GM19035 (cell line): ENCODE measurements at regions not wholly inside any gene's neighbourhood (a gene's known extent, or its start where the extent isn't known, plus 50 kb on each side); places are given as distances from the start of the nearest gene placed in this dataset.

ENCODE experiments used
- ATAC-seq: cut with Tn5 transposase; IDR thresholded peaks from one replicate; pipeline ENCODE4 v1.9.1; 2021; ENCODE audit not compliant: unreplicated experiment

- no peak for ATAC-seq
Observed at GRCh38 chr10:106520698-106521097, 643.8 kb downstream of the SORCS1 start.

DNA sequence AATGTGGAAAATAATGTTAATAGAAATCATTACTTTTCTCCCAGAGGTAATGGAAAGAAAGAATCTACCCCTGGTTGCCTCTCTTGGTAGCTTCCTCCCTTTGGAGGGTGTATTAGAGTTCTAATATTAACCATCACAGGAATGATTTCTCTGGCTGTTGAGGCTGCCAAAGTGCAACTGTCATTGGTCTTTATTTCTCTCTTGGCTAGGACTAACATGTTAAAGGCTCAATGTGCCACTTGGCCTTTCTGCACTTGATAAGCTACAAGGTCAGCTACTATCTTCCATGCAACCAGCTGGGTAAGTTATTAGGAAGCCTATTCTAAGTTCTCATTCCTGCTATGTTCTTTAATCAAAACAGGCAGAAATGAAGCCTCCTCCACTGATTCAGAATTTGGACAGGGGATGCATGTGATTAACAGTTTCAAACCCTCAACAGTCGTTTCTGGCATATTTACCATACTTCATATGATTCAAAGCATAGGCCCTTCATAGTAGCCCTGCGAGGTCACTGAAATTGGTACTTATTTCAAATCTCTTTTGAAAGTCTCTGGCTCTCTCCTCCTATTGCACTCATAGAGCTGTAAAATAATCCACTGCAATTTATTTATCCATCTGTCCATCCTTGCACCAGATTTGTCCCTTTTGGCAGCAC is 645.0 kb downstream of the SORCS1 start:
- no peak for ATAC-seq

- no peak for ATAC-seq
Observed at GRCh38 chr10:106515206-106515790, 649.2 kb downstream of the SORCS1 start.

DNA sequence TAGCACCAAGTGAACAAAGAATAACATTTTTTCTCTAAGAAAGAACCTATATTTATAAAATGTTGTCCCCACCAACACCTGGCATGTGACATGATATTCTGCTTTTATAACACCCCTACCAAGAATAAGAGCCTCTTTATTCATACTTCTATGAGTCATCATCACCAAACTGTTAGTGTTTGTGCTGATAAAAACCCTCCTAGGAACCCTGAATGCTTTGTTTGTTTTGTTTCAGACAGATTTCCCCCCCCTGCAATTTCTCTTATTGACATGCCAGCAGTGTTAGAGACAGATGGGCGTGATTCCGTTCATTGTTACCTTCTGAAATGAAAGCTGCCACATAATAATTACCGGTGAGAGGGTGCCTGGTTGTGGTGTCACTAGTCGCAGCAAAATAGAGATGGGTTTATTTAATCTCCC is 651.1 kb downstream of the SORCS1 start:
- ATAC-seq = no peak

- no peak for ATAC-seq
Observed at GRCh38 chr10:106511917-106512316, 652.6 kb downstream of the SORCS1 start.

- no peak for ATAC-seq
Observed at GRCh38 chr10:106508950-106509349, 655.6 kb downstream of the SORCS1 start.

- ATAC-seq = no peak
Observed at GRCh38 chr10:106506526-106507283, 657.8 kb downstream of the SORCS1 start.

DNA sequence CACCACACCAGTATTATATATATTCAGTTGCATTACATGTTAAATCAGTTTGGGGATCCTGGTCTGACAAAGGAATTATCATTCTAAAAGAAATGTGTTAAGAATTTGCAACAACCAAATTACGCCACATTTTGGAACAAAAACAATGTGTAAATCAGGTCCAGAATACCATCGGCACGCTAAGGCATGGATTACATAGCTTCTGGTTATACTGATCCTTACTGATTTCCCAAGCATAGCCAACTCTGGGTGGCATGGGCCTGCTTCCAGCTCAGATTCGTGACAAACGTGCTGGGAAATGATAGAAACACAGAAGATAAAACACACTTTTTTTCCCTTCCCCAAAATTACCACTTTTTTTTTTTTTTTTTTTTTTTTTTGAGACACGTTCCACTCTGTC is 660.0 kb downstream of the SORCS1 start:
- no peak for ATAC-seq

DNA sequence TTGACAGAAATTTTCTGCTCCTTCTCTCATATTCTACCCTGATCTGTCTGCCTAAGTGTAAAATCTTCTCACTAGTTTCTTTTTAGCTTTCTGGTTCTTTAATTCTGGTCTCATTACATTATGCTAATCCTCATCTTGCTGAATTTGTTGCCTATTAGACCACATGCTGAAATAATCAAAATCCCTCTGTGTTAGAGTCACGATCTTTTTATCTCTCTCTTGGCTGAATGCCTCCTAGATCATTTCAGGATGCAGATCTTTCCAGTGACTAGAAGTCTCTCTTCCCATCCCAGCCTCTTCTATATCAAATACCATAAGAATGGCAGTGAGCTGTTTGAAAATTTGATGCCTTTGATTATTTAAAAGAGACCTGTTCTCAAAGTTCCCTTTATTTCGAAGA is 661.9 kb downstream of the SORCS1 start:
- ATAC-seq = no peak

DNA sequence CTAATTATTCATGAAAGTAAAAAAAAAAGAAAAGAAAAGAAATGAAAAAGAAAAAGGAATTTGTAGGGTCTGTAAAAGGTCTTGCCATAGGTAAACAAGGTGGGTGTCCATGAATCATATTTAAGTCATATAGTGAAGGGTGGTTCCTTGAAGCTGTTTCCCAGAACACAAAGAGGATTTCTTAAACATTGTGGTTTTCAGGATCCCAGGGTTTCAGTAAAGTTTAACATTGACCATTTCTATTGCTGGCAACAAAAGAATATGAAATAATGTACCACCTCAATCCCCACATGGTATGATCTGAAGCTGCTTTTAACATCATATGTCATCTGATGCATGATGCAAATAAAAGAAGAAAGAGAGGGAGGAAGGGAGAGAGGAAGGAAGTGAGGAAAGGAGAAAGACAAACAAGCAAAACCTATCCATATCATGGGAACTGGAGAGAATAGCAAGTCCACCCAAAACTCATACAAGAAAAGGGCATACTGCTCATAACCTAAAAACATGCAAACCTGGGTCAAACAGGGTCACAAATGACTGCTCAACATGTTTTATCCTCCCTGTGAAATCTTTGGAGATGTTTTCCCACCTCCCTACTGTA is 663.5 kb downstream of the SORCS1 start:
- ATAC-seq = no peak

GRCh38 chr10:106500041-106500924 is 664.2 kb downstream of the SORCS1 start:
- ATAC-seq = no peak

DNA sequence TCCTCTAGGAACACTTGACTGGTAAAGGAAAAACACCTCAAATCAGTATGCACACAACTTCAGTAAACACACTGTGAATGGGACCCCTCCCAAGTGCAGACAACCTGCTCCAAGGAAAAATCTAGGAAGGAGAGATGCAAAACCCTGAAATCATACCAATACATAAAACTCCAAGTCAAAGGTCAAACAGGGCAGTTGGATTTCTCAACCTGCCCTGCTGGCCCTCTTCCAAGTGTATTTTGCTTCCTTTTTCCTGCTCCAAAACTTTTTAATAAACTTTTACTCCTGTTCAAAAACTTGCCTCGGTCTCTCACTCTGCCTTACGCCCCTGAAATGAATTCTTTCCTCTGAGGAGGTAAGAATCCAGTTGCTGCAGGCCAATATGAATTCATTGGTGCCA is 665.1 kb downstream of the SORCS1 start:
- no peak for ATAC-seq

DNA sequence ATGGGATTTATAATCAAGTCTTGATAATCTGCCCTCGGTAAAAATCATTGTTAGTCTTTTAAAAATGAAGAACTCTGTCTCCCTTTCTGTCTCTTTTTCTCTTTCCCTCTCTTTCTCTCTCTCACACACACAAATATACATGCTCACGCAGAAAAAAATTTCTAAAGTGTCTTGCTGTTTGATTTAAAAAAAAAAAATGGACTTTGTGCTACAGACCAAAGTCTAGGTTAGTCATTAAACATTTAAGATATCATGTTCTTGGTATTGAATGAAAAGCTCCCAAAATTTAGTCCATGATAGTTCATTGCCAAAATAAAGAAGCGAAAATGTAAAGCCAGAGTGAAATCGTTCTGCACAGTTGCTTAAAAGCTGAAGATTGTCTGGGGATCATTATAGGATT is 665.8 kb downstream of the SORCS1 start:
- no peak for ATAC-seq

- no peak for ATAC-seq
Observed at GRCh38 chr10:106495931-106496330, 668.6 kb downstream of the SORCS1 start.

GRCh38 chr10:106493751-106494150 is 670.8 kb downstream of the SORCS1 start:
- no peak for ATAC-seq

- ATAC-seq = no peak
Observed at GRCh38 chr10:106493226-106493625, 671.3 kb downstream of the SORCS1 start.

- no peak for ATAC-seq
Observed at GRCh38 chr10:106487726-106488125, 676.8 kb downstream of the SORCS1 start.

- ATAC-seq = no peak
Observed at GRCh38 chr10:106481598-106482275, 682.8 kb downstream of the SORCS1 start.

GRCh38 chr10:106479636-106480035 is 684.9 kb downstream of the SORCS1 start:
- ATAC-seq = no peak

GRCh38 chr10:106474876-106475275 is 689.6 kb downstream of the SORCS1 start:
- ATAC-seq = no peak
